ENCODE measurements at regions not wholly inside any gene's neighbourhood (a gene's known extent, or its start where the extent isn't known, plus 50 kb on each side); places are given as distances from the start of the nearest gene placed in this dataset.

- H3K79me1 ChIP-seq (ENCODE audit: insufficient read depth, low read depth, low read length, poor library complexity, severe bottlenecking), result no peaks in the 10 kb centered on the region
- no peaks in the 10 kb centered on the region for H3K27me3 Mint-ChIP-seq (ENCODE audit: low read depth)
These were observed 287.7 kb upstream of the NXPH2 start for GRCh38 chr2:139067874-139068273.

More at GRCh38 chr2:139067874-139068273, 287.7 kb upstream of the NXPH2 start:
- H3K9me3 ChIP-seq (ENCODE audit: control insufficient read depth, low read depth, low read length), result no peaks in the 10 kb centered on the region
- no peak overlapping the region for H3K4me2 ChIP-seq (ENCODE audit: insufficient read depth, insufficient read length, low read length)
- H3K4me1 ChIP-seq (ENCODE audit: insufficient read depth, low read length), result no peaks in the 10 kb centered on the region
- H2AK5ac ChIP-seq (ENCODE audit: insufficient read length, low read length), result no peak overlapping the region
- H3K14ac ChIP-seq (ENCODE audit: insufficient read depth, low read length), result no peak overlapping the region
- WGBS (ENCODE audit: extremely low coverage, insufficient read length, low lambda C conversion rate), result no CpG with 5 or more reads among the region's 1 CpG
- H3K9ac ChIP-seq (ENCODE audit: extremely low read depth, insufficient read length, low read length), result no peak overlapping the region
- no peak overlapping the region for H3K27ac ChIP-seq (ENCODE audit: insufficient read length, low read depth, low read length)
- no peaks in the 10 kb centered on the region for H4K20me1 ChIP-seq (ENCODE audit: control insufficient read depth, insufficient read depth, insufficient read length)
- H4K8ac ChIP-seq (replicated peaks; ENCODE audit: insufficient read length, low read depth, low read length), result no peak overlapping the region
- H3K79me2 ChIP-seq (ENCODE audit: insufficient read depth, low read length), result no peaks in the 10 kb centered on the region
- no peaks in the 10 kb centered on the region for H3K9me3 Mint-ChIP-seq
- no peak overlapping the region for H2BK12ac ChIP-seq (ENCODE audit: insufficient read length, low read depth, low read length)
- H2BK120ac ChIP-seq (ENCODE audit: low read depth, low read length, poor library complexity, severe bottlenecking), result no peak overlapping the region
- TF ChIP-seq CTCF (conservative IDR thresholded peaks at IDR 0.05), result no peak
- no peak overlapping the region for H4K91ac ChIP-seq (ENCODE audit: insufficient read length, low read depth, low read length)
- H2AFZ ChIP-seq (ENCODE audit: low read length), result no peak overlapping the region
- H3K56ac ChIP-seq (ENCODE audit: insufficient read length, low read depth, low read length), result no peak overlapping the region
- H3K23ac ChIP-seq (ENCODE audit: insufficient read length, low read depth, low read length), result no peak overlapping the region
- H3K4ac ChIP-seq (ENCODE audit: low read depth, low read length), result no peak overlapping the region
- DNase-seq, result no peak
- no peaks in the 10 kb centered on the region for H3K36me3 Mint-ChIP-seq (ENCODE audit: insufficient read depth in 1 of 3, low read depth in 3 of 3)
- 0 out of 4 replicates have a peak, but pooled peaks cover 0 to 5% of the 10 kb centered on the region in 2 experiments for H3K4me1 Mint-ChIP-seq
- no peak overlapping the region for H4K5ac ChIP-seq (ENCODE audit: insufficient read length, low read depth, low read length)
- no peak overlapping the region for H2BK20ac ChIP-seq (ENCODE audit: low read depth, low read length, poor library complexity, severe bottlenecking)
- no peak overlapping the region for H3K4me3 Mint-ChIP-seq
- H3K23me2 ChIP-seq (ENCODE audit: insufficient read length, low read depth, low read length, poor library complexity, severe bottlenecking), result no peaks in the 10 kb centered on the region
- H2BK5ac ChIP-seq (ENCODE audit: insufficient read length, low read length), result no peak overlapping the region
- H3K27me3 ChIP-seq (ENCODE audit: insufficient read depth, low read length), result no peaks in the 10 kb centered on the region
- no peak overlapping the region for H2BK15ac ChIP-seq (ENCODE audit: low read depth, low read length)
- no peak overlapping the region for H3K18ac ChIP-seq (ENCODE audit: insufficient read length, low read depth, low read length)
- no peak overlapping the region for H3T11ph ChIP-seq (ENCODE audit: low read length)
- no peak overlapping the region for H3K27ac Mint-ChIP-seq
